ENCODE measurements at regions not wholly inside any gene's neighbourhood (a gene's known extent, or its start where the extent isn't known, plus 50 kb on each side); places are given as distances from the start of the nearest gene placed in this dataset.

GRCh38 chr15:95757171-95757570 is 573.3 kb upstream of the NR2F2 start:
- no peak for TF ChIP-seq ZFX (IDR thresholded peaks at IDR 0.05; ENCODE audit: borderline replicate concordance)
- no peak for TF ChIP-seq CTCF (IDR thresholded peaks at IDR 0.05)

GRCh38 chr15:95758451-95758850 is 572.0 kb upstream of the NR2F2 start:
- no peak overlapping the region for H3K27ac ChIP-seq
- TF ChIP-seq CTCF (IDR thresholded peaks at IDR 0.05) (no peak), ZFX (IDR thresholded peaks at IDR 0.05; ENCODE audit: borderline replicate concordance) (no peak)

More at GRCh38 chr15:95757171-95757570, 573.3 kb upstream of the NR2F2 start:
- no peak overlapping the region for H3K27ac ChIP-seq

GRCh38 chr15:95758851-95759250 is 571.6 kb upstream of the NR2F2 start:
- no peak for TF ChIP-seq CTCF (IDR thresholded peaks at IDR 0.05)
- no peak for TF ChIP-seq ZFX (IDR thresholded peaks at IDR 0.05; ENCODE audit: borderline replicate concordance)
- H3K27ac ChIP-seq, result no peak overlapping the region

GRCh38 chr15:95760508-95760907 is 570.0 kb upstream of the NR2F2 start:
- no peak for TF ChIP-seq ZFX (IDR thresholded peaks at IDR 0.05; ENCODE audit: borderline replicate concordance)
- TF ChIP-seq CTCF (IDR thresholded peaks at IDR 0.05), result peak; percentile 16; the same call in 1 of the 2 replicates
- H3K27ac ChIP-seq, result no peak overlapping the region

- H3K27ac ChIP-seq, result no peak overlapping the region
- TF ChIP-seq CTCF (IDR thresholded peaks at IDR 0.05) (no peak), ZFX (IDR thresholded peaks at IDR 0.05; ENCODE audit: borderline replicate concordance) (no peak)
Observed at GRCh38 chr15:95761501-95762165, 568.9 kb upstream of the NR2F2 start.

GRCh38 chr15:95763426-95763825 is 567.1 kb upstream of the NR2F2 start:
- no peak overlapping the region for H3K27ac ChIP-seq
- TF ChIP-seq ZFX (IDR thresholded peaks at IDR 0.05; ENCODE audit: borderline replicate concordance) (no peak), CTCF (IDR thresholded peaks at IDR 0.05) (no peak)

- H3K27ac ChIP-seq, result no peak overlapping the region
- TF ChIP-seq CTCF (IDR thresholded peaks at IDR 0.05) (no peak), ZFX (IDR thresholded peaks at IDR 0.05; ENCODE audit: borderline replicate concordance) (no peak)
Observed at GRCh38 chr15:95765161-95765560, 565.3 kb upstream of the NR2F2 start.

Data from 22Rv1 (cell line).